Skeletal muscle tissue (tissue), 3 donors: ENCODE measurements at regions not wholly inside any gene's neighbourhood (a gene's known extent, or its start where the extent isn't known, plus 50 kb on each side); places are given as distances from the start of the nearest gene placed in this dataset.

Experiments
- H3K27ac ChIP-seq: one replicate; pipeline ENCODE4 v1.7.0; 2013; ENCODE audit warnings: mild to moderate bottlenecking, low read depth, low read length, inconsistent platforms
- H3K27me3 ChIP-seq, 3 donors: one replicate each; pipeline ENCODE4 v1.7.0; 2013; ENCODE audit warnings: low read length in 3 of 3; ENCODE audit not compliant: control insufficient read depth in 3 of 3, insufficient read depth in 3 of 3
- H3K36me3 ChIP-seq, 3 donors: one replicate each; pipeline ENCODE4 v1.7.0; 2013; ENCODE audit warnings: low read length in 3 of 3; ENCODE audit not compliant: control insufficient read depth in 3 of 3, insufficient read depth in 3 of 3
- H3K4me1 ChIP-seq, 3 donors: one replicate each; pipeline ENCODE4 v1.7.0; 2013; ENCODE audit warnings: low read length in 3 of 3, mild to moderate bottlenecking in 3 of 3; ENCODE audit not compliant: control insufficient read depth in 3 of 3, insufficient read depth in 3 of 3
- H3K4me3 ChIP-seq, 3 donors: one replicate each; pipeline ENCODE4 v1.7.0; 2013; ENCODE audit warnings: low read length in 3 of 3
- H3K9ac ChIP-seq, 3 donors: one replicate each; pipeline ENCODE4 v1.7.0; 2013; ENCODE audit warnings: low read length in 3 of 3, mild to moderate bottlenecking in 3 of 3, moderate library complexity in 2 of 3, low read depth in 1 of 3
- H3K9me3 ChIP-seq, 3 donors: one replicate each; pipeline ENCODE4 v1.7.0; 2013; ENCODE audit warnings: low read length in 3 of 3; ENCODE audit not compliant: control insufficient read depth in 3 of 3
- donor health status: Osteomylitis.

DNA sequence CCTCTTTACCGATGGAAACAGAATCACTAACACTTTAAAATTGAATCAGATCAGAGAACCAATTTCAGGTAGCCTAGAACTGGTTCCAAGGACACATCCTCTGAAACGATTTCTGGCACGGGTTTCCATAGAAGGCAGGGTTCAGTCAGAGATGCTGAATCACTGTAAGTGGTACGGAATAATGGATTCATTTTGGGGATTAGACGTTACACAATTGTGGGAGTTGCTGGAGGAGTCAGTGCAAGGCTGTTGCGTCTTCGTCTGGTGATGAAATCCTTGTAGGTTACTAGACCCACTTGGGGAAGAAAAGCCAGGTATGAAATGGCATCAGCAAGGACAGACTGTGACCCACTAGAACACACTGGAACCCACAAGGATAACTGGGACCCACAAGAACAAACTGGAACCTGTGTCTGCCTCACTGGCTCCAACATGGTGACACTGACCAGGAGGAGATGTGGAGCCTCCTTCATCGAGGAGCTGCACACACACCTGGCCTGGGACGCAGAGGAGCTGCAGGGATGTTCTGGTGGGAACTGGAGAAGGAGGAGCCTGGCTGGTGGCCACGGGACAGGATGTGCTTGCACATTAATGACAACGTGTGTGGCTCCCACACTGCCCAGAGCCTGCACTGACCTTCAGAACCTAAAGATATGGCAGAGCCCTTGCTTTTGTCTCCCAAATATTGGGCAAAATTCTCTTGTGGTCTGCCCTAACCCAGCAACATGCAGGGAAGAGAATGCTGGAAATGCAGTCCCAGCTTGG lies 105.1 kb downstream of the TRAPPC11 start:
- no peaks in the 10 kb centered on the region for H3K36me3 ChIP-seq
- H3K4me3 ChIP-seq, result peak overlapping the region in 1 of 3 donors; percentile 41
- peaks cover 4 to 7% (median 6%) of the 10 kb centered on the region in 3 donors for H3K4me1 ChIP-seq
- no peak overlapping the region for H3K27ac ChIP-seq
- H3K9me3 ChIP-seq, result no peaks in the 10 kb centered on the region
- H3K9ac ChIP-seq, result no peak overlapping the region
- H3K27me3 ChIP-seq, result peaks cover 0 to 3% (median 0%) of the 10 kb centered on the region in 3 donors

DNA sequence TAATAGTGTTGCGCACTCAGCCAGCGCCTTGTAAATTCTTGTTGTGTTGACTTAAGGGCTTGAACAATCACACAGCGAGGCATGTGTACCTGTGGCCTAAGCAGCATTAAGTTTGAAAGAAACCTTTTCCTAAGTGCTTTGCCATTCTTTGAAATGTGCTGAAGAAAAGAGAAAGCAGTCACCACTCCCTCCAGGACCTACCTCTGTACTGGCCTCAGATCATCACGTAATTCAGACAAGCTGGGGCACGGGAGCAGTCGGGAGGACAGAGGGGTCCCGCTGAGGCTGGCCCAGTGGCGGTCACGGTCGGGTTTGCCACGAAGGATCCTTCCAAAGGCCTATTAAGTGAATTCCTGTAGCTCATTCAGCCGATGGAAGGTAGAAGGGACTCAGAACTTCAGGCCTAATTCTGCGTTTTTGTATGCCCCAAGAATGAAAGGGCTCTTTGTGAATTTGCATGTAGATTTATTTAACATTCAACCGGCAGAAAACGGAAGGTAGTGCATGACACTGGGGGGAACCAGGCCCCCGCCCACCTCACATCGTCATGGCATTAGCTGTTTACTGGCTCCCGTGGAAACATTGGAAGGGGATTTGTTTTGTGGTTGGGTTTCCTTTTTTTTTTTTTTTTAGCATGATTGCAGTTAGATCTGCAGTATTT lies 106.3 kb downstream of the TRAPPC11 start:
- H3K27me3 ChIP-seq, result peaks cover 0 to 3% (median 0%) of the 10 kb centered on the region in 3 donors
- H3K36me3 ChIP-seq, result no peaks in the 10 kb centered on the region
- H3K4me3 ChIP-seq, result peak overlapping the region in 2 of 3 donors; percentile 49 to 51
- peak overlapping the region; percentile 46 for H3K27ac ChIP-seq
- no peaks in the 10 kb centered on the region for H3K9me3 ChIP-seq
- H3K4me1 ChIP-seq, result peaks cover 4 to 7% (median 6%) of the 10 kb centered on the region in 3 donors
- H3K9ac ChIP-seq, result peak overlapping the region in 1 of 3 donors; percentile 54

DNA sequence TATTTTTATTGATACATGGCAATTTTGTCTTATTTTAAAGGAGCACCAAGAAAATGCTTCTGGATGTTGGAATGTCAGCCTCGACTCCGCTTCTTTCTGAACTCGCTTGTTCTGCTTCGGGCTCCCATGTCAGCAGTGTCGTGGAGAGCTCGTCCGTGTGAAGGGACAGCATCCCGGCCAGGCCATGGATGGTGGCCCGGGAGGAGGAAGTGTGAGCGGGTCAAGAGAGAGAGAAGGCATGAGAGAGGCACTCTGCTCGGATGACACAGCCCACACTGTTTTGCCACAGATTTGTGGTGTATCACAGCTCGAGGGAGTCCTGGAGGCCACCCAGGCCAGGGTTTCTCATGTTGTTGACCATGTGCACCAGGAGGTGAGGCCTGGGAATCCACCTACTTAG lies 107.0 kb downstream of the TRAPPC11 start:
- H3K4me1 ChIP-seq, result peaks cover 4 to 7% (median 6%) of the 10 kb centered on the region in 3 donors
- H3K27ac ChIP-seq, result peak overlapping the region; percentile 56
- no peak overlapping the region for H3K4me3 ChIP-seq
- no peaks in the 10 kb centered on the region for H3K9me3 ChIP-seq
- H3K9ac ChIP-seq, result peak overlapping the region in 1 of 3 donors; percentile 45
- peaks cover 0 to 3% (median 0%) of the 10 kb centered on the region in 3 donors for H3K27me3 ChIP-seq
- no peaks in the 10 kb centered on the region for H3K36me3 ChIP-seq

DNA sequence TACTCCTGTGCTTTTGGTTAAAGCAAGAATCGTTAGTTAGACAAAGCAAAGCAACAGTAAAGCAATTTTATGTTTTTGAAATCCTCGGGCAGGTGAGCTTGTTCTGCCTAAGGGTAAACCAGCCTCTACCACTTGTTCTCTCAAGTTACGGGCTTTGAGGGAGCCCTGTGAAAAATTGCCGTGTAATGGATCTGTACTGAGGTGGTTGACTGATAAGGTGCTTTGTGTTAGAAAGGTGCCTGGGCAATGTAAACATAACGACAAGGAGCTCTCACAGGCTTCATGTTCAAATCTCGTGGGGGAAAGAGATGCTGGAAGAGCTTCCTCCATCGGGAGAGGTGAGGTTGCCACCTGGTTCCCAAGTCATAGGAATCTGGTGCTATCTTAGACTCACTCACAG lies 111.8 kb downstream of the TRAPPC11 start:
- Histone ChIP-seq H3K4me3 (no peak overlapping the region), H3K27me3 (peaks cover 0 to 3% (median 0%) of the 10 kb centered on the region in 3 donors), H3K9ac (no peak overlapping the region), H3K27ac (no peak overlapping the region), H3K36me3 (no peaks in the 10 kb centered on the region), H3K4me1 (peaks cover 4 to 7% (median 4%) of the 10 kb centered on the region in 3 donors), H3K9me3 (no peaks in the 10 kb centered on the region)

DNA sequence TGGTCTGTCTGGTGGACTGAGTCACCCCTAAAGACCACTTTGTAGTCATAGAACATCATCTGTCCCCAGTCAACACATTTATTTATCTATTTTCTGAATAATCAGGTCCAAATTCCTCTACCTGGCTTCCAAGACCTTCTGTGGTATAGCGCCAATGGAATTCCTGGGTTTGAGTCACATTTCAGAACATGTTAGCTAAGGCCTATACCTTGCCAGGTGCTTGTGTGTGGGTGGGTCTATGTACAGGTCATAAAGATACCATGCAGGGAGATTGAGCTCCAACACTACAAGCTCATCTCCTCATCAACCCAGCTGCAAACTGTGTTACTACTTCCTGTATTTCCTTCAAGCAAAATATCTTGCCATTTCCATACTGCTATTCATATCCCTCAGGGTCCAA lies 113.3 kb downstream of the TRAPPC11 start:
- Histone ChIP-seq H3K4me1 (no peaks in the 10 kb centered on the region), H3K36me3 (no peaks in the 10 kb centered on the region), H3K9me3 (no peaks in the 10 kb centered on the region), H3K4me3 (no peak overlapping the region), H3K27me3 (no peaks in the 10 kb centered on the region), H3K27ac (no peak overlapping the region), H3K9ac (no peak overlapping the region)

DNA sequence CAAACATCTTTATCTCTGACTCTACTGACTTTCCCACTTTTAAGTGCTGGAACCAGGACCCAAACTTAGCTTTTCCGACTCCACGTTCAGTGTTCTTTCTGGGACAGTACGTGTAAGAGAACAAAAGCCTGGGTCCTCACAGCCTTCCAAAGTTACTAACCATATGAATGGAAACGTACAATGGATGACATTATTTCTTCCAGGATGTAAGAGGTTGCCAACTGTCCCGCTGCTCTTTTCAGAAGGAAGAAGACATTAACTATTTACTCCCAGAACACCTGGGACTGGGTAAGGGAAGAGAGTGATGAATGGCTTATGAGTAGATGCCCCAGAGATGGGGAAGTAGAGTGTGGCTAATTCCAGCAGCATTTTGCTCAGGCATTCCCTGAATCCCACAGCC lies 114.7 kb downstream of the TRAPPC11 start:
- Histone ChIP-seq H3K27ac (no peak overlapping the region), H3K9me3 (no peaks in the 10 kb centered on the region), H3K27me3 (no peaks in the 10 kb centered on the region), H3K4me1 (no peaks in the 10 kb centered on the region), H3K36me3 (no peaks in the 10 kb centered on the region), H3K4me3 (no peak overlapping the region), H3K9ac (no peak overlapping the region)

DNA sequence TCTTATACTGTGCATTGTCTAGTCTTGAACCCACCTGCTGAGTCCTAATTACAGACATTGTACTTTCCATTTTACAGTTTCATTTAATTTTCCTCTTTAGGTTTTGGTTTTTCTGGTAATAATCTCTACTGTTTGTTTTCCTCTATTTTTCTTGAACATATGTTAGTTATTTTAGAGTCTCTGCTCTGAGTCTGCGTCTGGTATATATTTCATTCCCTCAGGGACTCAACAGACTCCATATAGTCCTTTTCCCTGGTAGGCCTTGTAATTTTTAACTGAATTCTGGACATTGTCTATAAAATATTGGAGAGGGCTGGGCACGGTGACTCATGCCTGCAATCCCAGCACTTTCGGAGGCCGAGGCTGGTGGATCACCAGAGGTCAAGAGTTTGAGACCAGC lies 121.8 kb upstream of the STOX2 start:
- H3K9me3 ChIP-seq, result no peaks in the 10 kb centered on the region
- no peaks in the 10 kb centered on the region for H3K36me3 ChIP-seq
- no peak overlapping the region for H3K4me3 ChIP-seq
- no peak overlapping the region for H3K9ac ChIP-seq
- H3K27me3 ChIP-seq, result no peaks in the 10 kb centered on the region
- no peak overlapping the region for H3K27ac ChIP-seq
- no peaks in the 10 kb centered on the region for H3K4me1 ChIP-seq

DNA sequence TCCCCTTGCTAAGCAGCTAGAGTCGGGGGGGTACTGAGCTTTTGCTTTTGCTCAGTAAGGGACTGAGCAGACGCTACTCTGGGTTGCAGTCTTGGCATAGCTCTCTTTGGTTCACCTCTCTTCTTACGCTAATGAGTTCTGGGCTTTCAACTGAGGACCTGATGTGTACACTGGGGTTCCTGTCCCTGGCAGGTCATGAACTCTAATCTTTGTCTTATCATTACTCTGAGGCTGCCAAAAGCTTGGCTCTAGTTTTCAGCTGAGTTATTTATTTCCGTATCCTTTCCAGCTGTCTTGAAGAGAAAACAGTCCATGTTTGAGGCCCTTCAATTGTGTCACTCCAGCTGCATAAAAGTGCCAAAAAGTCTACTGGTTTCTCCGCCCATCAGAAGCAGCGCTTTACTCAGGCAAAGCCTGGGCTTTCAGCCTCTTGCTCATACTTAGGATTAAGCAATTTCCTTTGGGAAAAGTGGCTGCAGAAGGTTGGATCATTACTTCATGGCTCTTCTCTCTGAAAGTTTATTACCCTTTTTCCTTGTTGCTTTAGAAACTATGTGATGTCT lies 121.0 kb upstream of the STOX2 start:
- Histone ChIP-seq H3K27ac (peak overlapping the region; percentile 52), H3K4me3 (no peak overlapping the region), H3K9ac (peak overlapping the region in 1 of 3 donors; percentile 27), H3K36me3 (no peaks in the 10 kb centered on the region), H3K27me3 (no peaks in the 10 kb centered on the region), H3K4me1 (no peaks in the 10 kb centered on the region), H3K9me3 (no peaks in the 10 kb centered on the region)

DNA sequence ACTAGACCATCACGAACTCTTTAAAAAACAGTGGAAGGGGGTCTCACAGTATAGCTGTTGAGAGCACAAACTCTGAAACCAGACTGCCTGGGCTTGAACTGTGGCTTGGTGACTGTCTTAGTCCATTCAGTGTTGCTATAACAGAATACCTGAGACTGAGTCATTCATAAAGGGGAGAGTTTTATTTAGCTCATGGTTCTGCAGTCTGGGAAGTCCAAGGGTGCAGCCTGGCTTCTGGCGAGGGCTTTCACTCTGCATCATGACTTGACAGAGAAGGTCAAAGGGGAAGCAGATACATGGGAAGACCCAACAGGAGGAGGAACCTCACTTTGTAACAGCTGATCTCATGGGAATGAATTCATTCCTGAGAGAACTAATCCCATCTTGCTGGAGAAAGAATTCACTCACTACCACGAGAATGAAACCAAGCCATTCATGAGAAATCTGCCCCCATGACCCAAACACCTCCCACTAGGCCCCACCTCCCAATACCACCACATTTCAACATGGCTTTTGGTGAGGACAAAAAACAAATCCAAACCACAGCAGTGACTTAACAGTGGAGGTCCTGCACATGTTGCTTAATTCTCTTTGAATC lies 116.7 kb upstream of the STOX2 start:
- Histone ChIP-seq H3K9me3 (peaks cover 3 to 4% (median 3%) of the 10 kb centered on the region in 3 donors), H3K27ac (no peak overlapping the region), H3K4me1 (no peaks in the 10 kb centered on the region), H3K9ac (no peak overlapping the region), H3K36me3 (no peaks in the 10 kb centered on the region), H3K4me3 (no peak overlapping the region), H3K27me3 (peaks cover 0 to 2% (median 0%) of the 10 kb centered on the region in 3 donors)
